ENCODE measurements at regions not wholly inside any gene's neighbourhood (a gene's known extent, or its start where the extent isn't known, plus 50 kb on each side); places are given as distances from the start of the nearest gene placed in this dataset.
"Not testable (repeated sequence)": the region's sequence is repeated elsewhere in the genome, so short reads cannot be mapped to it uniquely, and the experiment has no call there.

DNA sequence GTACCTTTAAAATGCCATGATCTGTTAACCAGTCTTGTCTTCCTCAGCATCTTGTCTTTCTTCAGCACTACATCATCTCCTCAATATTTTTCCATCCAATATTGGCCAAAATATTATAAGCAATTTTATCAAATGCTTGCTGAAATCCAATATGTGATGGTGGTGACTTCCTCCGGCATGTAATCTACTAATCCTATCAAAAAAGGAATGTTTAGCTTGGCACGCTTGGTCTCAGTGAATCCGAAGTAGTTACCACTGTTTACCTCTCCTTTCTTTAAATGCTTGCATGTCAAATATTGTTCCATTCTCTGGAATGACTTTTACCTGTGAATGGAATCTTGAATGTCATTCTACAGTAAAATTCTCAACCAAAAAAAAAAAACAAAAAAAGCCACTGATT, 72.3 kb upstream of the EEA1 start:
- no peak overlapping the region for H3K4me3 ChIP-seq
- H3K9me3 ChIP-seq = no peaks in the 10 kb centered on the region
- H3K27me3 ChIP-seq = no peaks in the 10 kb centered on the region
- H3K36me3 ChIP-seq = no peaks in the 10 kb centered on the region
- H3K4me1 ChIP-seq = no peaks in the 10 kb centered on the region
- no peak overlapping the region for H3K9ac ChIP-seq
- no peak for TF ChIP-seq Cebpa-rat (IDR thresholded peaks at IDR 0.05)
- no peak overlapping the region for H3K27ac ChIP-seq
- no peak overlapping the region for H3K4me2 ChIP-seq
- no peaks in the 10 kb centered on the region for H4K20me1 ChIP-seq

DNA sequence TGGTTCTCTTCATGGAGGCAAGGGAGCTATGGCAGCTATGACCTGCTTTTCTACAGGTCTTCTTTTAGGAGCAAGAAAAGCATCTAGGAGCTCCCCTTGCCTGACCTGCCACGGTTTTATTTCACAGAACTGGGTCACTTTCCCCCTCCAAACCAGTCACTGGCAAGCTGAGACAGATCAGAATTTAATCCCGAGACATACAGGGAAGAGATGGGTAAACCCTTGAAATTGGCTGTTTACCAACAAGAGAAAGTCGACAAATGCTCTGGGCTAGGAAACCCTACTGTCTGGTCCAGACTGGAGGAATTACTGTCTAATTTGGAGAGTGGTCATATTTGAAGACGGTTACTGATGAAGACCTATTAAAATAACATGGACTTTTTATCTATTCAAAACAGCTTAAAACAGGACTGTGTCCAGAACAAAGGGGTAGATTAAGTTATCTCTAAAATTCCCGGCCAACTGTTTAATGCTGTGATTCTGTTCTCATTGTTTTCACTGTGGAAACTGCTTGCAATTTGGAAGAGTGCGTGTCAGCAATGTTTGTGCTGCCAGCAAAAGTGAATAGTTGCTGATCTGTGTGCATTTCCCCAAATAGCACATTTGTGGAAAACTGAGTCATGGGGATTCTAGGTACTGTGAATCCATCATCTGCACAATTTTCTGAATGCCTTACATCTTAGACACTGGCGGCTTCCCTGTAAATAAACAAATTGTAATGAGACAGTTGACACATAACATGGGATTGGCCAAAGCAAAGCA, 73.4 kb upstream of the EEA1 start:
- Histone ChIP-seq H3K4me3 (no peak overlapping the region), H3K4me1 (no peaks in the 10 kb centered on the region), H3K9ac (no peak overlapping the region), H3K27me3 (no peaks in the 10 kb centered on the region), H3K27ac (no peak overlapping the region), H3K9me3 (no peaks in the 10 kb centered on the region), H3K36me3 (no peaks in the 10 kb centered on the region), H4K20me1 (no peaks in the 10 kb centered on the region), H3K4me2 (no peak overlapping the region)
- TF ChIP-seq Cebpa-rat (IDR thresholded peaks at IDR 0.05) = no peak

DNA sequence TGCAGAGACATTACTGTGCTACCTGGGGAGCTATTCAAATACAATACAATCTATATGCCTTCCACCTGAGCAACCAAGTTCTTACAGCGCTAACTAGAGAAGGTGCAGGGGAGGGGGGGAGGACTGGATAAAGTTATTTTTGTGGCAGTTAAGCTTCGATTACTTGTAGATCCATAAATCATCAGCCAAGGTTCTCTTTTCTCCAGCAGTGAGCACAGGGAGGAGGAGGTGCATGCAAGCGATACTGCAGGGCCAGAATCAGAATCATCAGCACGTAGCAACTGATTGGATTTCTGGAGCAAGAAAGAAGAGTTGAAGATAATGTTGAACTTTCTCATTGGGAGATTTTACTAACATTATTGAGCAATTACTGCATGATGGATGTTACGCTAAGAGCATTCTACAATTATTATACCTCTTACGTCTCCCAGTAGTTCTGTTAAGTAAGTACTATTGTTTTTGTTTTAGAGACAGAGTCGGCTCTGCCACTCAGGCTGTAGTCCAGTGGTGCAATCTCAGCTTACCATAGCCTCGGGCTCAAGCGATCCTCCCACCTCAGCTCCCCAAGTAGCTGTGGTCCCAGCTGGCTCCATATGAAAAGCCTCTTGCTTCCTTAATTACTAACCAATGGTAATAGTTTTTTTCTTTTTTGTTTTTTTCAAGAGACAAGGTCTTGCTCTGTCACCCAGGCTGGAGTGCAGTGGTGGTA, 74.6 kb upstream of the EEA1 start:
- no peak for TF ChIP-seq Cebpa-rat (IDR thresholded peaks at IDR 0.05)
- Histone ChIP-seq H3K4me1 (no peaks in the 10 kb centered on the region), H3K27me3 (no peaks in the 10 kb centered on the region)

DNA sequence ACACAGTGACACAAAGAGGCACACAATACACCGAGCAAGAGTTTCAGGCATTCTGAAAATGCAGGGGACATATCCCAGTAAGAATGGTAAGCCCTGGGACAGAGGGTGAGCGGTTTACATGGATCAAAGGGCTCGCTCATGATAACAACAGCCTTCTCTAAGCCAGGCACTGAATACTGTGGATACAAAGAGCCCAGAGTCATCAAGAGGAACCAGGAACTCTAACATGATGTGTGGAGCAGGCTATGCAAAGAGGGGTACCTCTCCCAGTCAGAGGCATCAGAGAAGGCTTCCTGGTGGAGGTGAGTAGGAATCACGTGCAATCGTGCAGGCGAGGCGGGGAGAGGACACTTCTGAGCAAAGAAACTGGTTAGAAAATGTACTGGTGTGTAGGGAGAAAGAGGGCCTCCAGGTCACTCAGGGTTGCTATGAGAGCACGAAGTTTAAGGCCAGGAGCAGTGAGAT, 76.9 kb upstream of the EEA1 start:
- no peaks in the 10 kb centered on the region for H3K36me3 ChIP-seq
- H3K9me3 ChIP-seq = no peaks in the 10 kb centered on the region
- no peak for TF ChIP-seq Cebpa-rat (IDR thresholded peaks at IDR 0.05)
- H4K20me1 ChIP-seq = no peaks in the 10 kb centered on the region
- no peak overlapping the region for H3K27ac ChIP-seq
- no peak overlapping the region for H3K4me3 ChIP-seq
- no peaks in the 10 kb centered on the region for H3K27me3 ChIP-seq
- no peak overlapping the region for H3K9ac ChIP-seq
- H3K4me2 ChIP-seq = no peak overlapping the region
- no peaks in the 10 kb centered on the region for H3K4me1 ChIP-seq

More for the DNA sequence above, 74.6 kb upstream of the EEA1 start:
- no peaks in the 10 kb centered on the region for H3K9me3 ChIP-seq
- no peaks in the 10 kb centered on the region for H3K36me3 ChIP-seq
- no peak overlapping the region for H3K27ac ChIP-seq
- no peak overlapping the region for H3K9ac ChIP-seq
- no peaks in the 10 kb centered on the region for H4K20me1 ChIP-seq
- no peak overlapping the region for H3K4me2 ChIP-seq
- H3K4me3 ChIP-seq = no peak overlapping the region

DNA sequence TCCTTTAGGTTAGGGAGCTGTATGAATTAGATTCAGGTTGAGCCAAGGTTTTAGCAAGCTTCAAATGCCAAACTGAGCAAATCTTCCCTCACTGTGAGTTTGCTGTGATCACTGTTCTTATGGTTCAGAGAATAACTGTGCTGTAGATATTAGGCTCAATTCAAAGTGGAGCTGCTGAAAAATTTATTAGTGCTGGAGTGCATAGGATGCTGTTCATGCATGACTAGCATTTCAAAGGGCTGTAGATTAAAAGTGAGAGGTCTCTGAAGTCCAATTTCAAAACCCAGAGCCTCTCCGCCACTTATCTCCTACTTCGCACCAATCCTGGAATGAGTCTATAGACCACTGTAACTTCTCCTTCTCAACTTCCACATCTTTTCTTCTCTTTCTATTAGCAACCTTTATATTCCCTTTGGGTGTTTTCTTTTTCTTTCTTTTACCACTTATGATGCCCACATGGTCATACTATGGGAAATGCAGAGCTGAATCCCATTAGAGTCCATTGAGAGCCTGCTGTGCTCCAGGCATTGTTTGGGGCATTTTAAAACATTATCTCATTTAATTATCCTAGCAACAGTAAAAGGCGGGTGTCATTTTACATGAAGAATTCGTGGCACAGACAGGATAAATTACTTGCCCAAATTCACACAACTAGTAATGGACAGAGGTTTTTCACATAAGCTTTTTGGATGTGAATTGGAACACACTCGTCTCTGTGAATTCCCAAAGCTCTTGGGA, 77.5 kb upstream of the EEA1 start:
- TF ChIP-seq Cebpa-rat (IDR thresholded peaks at IDR 0.05) = no peak
- Histone ChIP-seq H4K20me1 (no peaks in the 10 kb centered on the region), H3K9ac (no peak overlapping the region), H3K9me3 (no peaks in the 10 kb centered on the region), H3K4me3 (no peak overlapping the region), H3K4me2 (no peak overlapping the region), H3K27ac (no peak overlapping the region), H3K36me3 (no peaks in the 10 kb centered on the region), H3K27me3 (no peaks in the 10 kb centered on the region), H3K4me1 (no peaks in the 10 kb centered on the region)

DNA sequence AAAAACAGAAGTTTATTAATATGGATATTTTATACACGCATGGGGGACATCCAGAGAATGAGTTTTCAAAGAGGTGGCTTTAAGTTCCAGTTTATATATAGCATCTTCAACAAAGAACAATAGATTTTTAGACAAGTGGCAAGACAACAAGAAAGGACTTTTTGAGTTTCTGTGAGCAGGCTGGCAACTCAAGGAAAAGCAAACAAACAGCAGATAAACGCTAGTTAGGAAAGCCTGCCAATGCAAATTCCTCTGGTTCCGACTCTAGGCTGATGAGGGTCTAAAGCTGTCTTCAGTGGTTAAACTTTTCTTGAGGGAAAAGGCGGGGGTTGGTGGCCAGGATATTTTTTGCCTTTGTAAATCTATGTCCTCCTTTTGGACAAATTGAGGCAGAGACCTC, 78.4 kb upstream of the EEA1 start:
- TF ChIP-seq Cebpa-rat (IDR thresholded peaks at IDR 0.05) = no peak
- H3K4me2 ChIP-seq = no peak overlapping the region

DNA sequence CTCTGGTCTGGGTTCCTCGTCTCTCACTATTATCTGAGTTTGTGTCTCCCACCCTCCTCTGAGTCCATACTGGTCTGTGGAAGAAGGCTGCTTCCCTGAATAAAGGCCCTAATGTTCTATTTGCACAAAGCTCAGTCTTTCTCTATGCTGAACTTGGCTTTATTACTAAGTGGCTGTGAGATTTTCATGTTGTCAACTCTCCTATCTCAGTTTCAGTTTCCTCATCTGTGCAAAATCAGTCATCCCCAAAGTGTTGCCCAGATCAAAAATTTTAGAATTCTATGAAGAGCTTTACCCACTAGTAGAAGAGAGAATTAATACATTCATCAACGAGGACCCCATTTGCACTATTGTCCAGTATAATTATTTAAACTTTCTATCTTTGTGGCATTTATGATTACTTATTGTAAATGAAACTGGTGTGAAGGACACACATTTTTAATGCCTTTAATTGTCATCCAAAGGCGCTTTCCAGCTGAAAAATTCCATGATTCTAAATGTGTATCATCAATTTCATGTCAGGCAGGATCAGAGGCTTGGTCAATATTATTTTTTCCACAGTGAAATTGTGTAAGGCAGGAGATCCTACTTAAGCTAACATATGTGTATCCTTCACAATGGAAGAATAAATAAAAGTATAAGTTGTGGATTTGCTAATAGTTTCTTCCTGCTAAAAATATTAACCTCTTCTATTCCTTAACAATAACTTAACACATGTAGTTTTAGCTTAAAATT, 79.1 kb upstream of the EEA1 start:
- no peaks in the 10 kb centered on the region for H3K27me3 ChIP-seq
- no peaks in the 10 kb centered on the region for H3K9me3 ChIP-seq
- no peak overlapping the region for H3K4me3 ChIP-seq
- TF ChIP-seq Cebpa-rat (IDR thresholded peaks at IDR 0.05) = no peak
- H4K20me1 ChIP-seq = no peaks in the 10 kb centered on the region
- no peaks in the 10 kb centered on the region for H3K4me1 ChIP-seq
- no peak overlapping the region for H3K9ac ChIP-seq
- H3K27ac ChIP-seq = no peak overlapping the region
- no peak overlapping the region for H3K4me2 ChIP-seq
- no peaks in the 10 kb centered on the region for H3K36me3 ChIP-seq

More for the DNA sequence above, 78.4 kb upstream of the EEA1 start:
- Histone ChIP-seq H3K27ac (no peak overlapping the region), H3K4me3 (no peak overlapping the region), H3K9ac (no peak overlapping the region), H3K36me3 (no peaks in the 10 kb centered on the region), H3K27me3 (no peaks in the 10 kb centered on the region), H3K4me1 (no peaks in the 10 kb centered on the region), H3K9me3 (no peaks in the 10 kb centered on the region), H4K20me1 (no peaks in the 10 kb centered on the region)

DNA sequence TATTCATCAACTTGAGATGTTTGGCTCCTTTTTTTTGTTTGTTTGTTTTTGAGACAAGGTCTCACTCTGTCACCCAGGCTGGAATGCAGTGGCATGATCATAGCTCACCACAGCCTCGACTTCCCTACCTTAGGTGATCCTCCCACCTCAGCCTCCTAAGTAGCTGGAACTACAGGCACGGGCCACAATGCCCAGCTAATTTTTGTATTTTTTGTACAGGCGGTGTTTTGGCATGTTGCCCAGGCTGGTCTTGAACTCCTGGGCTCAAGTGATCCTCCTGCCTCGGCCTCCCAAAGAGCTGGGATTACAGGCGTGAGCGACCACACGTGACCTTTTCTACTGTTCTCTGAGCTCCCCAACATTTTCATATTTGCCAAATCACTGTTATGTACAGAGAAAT, 79.8 kb upstream of the EEA1 start:
- not testable (repeated sequence) for H3K36me3 ChIP-seq, H3K27me3 ChIP-seq, H4K20me1 ChIP-seq, H3K9me3 ChIP-seq, H3K27ac ChIP-seq, H3K4me1 ChIP-seq, H3K4me2 ChIP-seq, H3K9ac ChIP-seq, H3K4me3 ChIP-seq

DNA sequence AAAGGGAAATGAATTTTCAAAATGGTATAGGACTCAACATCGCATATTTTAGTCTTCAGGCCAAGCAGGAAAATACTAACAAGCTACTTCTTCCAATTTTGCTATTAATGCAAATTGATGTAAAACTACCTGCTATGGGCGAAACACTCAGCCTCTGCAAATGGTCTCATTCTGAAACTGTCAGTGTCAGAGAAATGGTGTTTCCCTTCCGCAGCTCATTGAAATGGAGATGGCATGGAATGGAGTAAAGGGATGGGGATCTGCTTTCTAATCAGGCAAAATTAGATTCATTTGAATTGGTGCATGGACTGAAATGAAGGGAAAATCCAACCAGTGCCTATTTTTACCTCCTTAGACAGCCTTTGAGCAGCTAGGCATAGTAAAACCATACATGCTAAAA, 80.4 kb upstream of the EEA1 start:
- Histone ChIP-seq H4K20me1 (no peaks in the 10 kb centered on the region), H3K27me3 (no peaks in the 10 kb centered on the region), H3K36me3 (no peaks in the 10 kb centered on the region), H3K4me3 (no peak overlapping the region), H3K4me2 (no peak overlapping the region), H3K27ac (no peak overlapping the region), H3K9me3 (no peaks in the 10 kb centered on the region), H3K4me1 (no peaks in the 10 kb centered on the region), H3K9ac (no peak overlapping the region)
- no peak for TF ChIP-seq Cebpa-rat (IDR thresholded peaks at IDR 0.05)

Data from BLaER1 (cell line).